CD4-positive, alpha-beta T cell treated with Interferon alpha-2 for 1 hour (primary cell): ENCODE measurements at regions not wholly inside any gene's neighbourhood (a gene's known extent, or its start where the extent isn't known, plus 50 kb on each side); places are given as distances from the start of the nearest gene placed in this dataset.
"Not testable (repeated sequence)": the region's sequence is repeated elsewhere in the genome, so short reads cannot be mapped to it uniquely, and the experiment has no call there.

ENCODE experiments used
- DNase-seq, 2 donors: peaks; one replicate each; pipeline ENCODE4 v3.0.0-alpha.2; 2020 to 2022

DNA sequence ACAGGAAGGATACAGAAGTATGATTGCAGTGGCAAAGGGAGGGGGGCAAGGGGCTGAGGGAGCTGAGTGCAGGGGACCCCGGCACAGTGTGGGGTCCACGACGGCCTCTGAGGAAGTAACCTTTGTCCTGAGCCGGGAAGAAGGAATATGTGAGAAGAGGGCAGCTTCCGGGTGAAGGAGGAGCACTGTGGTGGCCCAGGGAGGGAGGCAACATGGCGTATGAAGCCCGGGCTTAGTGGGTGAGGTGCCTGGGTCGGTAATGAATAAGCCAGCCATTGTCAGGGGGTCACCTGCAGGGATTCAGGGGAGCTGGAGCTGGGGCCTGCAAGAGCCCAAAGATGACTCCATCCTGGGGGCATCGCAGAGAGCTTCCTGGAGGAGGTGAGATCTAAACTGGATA is 200.4 kb downstream of the FOXD2 start:
- DNase-seq, result no peak

DNA sequence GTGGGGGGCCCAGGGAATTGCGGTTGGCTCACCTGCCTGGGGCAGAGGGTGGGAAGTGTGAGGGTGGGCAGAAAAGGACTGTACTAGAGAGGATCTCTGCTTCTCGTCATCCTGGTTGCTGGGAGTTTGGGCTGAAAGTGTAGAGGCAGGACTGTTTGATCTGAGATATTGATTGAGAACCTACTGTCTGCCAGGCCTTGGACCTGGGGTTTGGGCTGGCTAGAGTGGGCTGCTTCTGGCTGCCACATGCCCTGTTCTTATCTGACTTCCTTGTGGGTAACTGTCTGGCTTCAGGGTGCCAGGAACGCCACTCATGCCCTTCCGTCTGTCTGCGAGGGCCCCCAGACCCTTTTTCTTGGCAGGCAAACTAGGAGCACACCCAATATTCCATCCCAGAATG is 200.9 kb downstream of the FOXD2 start:
- no peak for DNase-seq

DNA sequence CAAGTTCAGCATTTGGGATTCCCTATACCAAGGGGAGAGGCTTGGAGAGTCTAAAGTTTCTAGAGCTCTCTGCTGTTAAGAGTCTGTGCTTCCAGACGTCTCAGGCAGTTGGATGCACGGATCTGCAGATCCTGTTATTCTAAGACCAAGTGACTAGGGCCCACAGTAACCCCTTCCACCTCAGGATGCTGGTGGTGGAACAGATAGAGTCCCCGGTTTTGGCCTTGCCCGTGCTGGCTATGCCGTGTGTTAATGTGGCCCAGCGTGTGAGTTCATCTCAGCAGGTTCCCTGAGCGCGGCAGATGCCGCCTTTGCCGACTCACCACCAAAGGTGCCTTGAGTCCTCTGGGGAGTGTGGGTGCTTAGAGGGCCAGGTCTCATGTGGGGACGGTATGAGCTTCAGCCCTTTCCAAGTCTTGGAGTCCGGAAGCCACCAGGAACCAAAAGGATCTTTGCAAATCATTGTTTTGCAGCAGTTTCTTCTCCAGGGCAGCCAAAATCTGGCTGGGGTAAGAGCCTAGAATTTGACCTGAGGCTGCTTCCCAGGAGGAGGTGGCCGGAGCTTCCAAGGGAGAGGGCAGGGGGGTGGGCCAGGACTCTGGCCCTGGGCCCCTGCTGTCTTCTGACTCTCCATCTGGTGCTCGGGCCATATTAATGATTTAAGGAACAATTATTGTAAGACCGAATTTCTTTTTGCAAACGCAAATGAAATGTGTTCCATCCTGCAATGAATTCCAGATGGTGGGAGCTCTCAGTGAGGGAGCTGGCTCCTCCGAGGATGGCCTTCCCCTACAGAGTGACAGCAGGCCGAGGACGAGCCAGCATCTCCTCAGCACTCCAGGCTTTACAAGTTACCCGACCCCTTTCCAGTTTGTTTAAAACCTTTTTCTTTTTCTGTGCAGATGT is 205.7 kb downstream of the FOXD2 start:
- no peak for DNase-seq

DNA sequence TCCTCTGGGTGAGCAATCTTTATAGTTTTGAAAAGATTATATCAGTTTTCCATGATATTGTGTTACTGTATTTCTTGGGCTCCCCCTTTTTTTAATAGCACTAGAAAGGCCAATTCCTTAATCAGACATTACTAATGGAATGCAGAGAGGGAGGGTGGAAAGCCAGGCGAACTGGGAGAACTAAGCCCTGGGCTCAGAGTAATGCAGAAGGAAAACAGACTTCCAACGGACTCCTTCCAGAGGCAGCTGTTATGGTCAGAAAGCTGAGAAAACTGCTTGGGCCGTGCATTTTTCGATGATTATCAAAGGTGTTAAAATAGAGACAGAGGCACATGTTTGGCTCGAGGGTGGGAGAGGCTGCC is 206.3 kb downstream of the FOXD2 start:
- DNase-seq, result no peak

DNA sequence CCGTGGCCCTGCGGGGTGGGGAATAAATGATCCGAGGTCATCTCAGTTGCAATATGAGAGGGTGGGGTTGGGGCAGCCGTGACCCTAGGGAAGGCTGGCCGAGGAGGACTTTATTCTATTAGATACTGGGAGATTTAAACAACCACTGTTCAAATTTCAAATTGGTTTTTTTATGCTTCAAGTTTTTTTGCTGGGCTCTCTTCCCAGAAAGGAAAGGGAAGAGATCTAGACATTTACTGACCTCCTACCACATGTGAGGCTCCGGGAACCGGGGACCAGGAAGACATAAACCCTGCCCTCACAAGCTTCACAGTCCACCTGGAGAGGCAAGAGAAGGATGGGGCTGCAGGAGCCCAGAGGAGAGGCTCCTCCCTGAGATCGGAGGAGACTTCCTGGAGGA is 207.3 kb downstream of the FOXD2 start:
- no peak for DNase-seq

DNA sequence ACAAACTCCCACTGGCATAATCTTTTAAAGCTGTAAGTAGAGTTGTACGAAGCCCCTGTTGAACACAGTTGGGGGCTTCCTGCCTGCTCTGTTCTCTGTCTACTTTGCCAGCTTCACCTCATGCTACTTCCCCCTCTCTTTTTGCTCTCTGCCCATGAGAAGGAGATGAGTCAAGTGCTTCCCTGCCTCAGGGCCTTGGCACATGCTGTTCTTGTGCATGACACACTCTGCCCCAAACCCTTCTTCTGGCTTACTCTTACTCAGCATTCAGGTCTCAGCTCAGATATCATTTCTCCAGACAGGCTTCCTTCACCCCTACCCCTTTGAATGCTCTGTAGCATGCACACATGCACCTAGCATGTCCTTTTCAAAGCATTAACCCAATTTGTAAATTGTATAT is 208.8 kb downstream of the FOXD2 start:
- DNase-seq, result no peak

DNA sequence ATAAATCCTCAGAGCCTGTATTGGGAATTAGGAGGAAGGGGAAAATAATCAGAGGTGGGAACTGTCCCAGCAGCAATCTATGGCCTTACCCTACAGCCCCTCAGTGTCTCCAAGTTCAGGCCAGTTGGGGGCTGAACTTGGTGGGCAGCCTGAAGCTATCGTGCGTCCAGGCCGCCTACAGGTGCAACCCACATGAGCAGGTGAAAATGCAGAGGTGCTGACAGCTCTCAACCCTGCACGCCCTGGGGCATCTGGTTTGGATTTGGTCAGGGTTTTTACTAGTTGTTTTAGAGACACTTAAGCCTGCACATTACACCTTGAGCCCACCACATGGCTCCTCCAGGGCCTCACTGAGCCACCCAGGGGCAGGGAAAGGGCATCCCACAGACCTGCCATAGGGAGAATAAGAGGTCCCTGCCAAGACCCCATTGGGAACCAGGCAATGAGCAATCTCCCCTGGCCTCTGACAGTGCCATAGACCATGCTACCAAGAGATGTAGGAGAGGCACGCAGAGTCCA is 209.5 kb downstream of the FOXD2 start:
- DNase-seq, result no peak

DNA sequence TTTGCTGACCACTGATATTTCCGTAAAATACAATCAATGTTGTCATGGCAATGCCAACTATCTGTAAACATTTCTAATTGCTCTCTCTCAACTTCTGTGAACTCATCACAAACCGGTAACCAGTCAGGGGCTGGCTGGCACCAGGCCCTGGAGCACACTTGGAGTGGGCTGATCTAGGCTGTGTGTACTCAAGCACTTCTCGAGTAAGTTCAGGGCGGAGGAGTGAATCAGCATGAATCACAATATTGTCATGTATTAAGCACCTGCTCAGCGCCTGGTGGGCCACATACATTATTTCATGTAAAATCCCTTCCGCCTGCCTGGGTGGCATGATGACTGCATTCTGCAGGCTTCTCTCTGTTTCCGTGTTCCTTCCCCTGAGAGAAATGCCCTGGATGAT is 212.4 kb downstream of the FOXD2 start:
- no peak for DNase-seq

DNA sequence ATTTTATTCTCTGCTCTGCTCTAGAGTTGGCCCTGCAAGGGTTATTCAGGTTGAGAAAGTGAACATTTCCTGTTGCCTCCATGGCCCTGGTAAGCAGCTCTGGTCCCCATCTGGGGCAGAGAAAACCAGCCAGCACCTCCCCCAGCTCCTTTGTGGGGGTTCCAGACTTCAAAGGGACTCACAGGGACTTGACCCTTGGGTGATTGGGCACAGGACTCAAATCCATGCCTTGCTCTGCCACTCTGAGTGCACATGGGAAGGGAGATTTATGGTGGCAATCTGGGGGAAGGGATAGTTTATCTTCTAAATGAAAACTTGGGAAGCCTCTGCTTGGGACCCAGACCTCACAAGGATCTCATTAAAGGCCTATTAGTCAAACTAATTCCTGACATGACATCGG is 212.8 kb downstream of the FOXD2 start:
- DNase-seq, result no peak

DNA sequence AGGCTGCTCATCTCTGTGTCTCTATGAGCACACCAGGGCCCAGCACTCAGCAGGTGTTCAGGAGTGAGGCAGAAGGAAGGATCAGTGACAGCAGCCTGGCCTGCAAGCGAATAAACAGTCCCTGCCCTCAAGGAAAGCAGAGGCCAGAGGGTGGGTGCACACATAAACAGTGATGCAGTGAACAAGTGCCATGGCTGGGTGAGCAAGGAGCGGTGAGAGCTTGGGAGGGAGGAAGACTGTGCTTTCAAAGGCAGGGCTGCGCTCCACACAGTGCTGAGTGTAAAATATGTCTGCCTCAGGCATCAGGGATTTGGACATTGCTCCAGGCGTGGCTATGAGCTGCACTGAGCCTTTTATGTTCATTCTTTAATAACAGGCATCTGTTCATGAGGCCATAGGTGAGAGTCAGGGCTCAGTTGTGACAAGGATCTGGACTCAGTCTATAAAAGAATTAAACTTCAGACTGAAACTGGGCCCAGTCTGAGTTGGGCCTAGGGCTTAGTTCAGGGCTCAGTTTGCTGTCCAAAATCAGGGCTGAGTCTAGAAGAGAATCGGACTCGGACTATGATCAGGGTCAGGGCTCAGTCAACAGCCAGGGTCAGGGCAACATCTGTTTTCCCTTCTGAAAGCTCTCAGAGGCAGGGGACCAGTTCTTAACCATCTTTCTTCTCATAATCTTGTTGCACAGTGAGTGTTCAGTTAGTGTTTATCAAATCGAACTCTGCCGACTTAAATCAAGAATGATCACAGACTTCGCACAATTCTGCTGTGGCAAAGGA is 213.7 kb downstream of the FOXD2 start:
- DNase-seq, result no peak

DNA sequence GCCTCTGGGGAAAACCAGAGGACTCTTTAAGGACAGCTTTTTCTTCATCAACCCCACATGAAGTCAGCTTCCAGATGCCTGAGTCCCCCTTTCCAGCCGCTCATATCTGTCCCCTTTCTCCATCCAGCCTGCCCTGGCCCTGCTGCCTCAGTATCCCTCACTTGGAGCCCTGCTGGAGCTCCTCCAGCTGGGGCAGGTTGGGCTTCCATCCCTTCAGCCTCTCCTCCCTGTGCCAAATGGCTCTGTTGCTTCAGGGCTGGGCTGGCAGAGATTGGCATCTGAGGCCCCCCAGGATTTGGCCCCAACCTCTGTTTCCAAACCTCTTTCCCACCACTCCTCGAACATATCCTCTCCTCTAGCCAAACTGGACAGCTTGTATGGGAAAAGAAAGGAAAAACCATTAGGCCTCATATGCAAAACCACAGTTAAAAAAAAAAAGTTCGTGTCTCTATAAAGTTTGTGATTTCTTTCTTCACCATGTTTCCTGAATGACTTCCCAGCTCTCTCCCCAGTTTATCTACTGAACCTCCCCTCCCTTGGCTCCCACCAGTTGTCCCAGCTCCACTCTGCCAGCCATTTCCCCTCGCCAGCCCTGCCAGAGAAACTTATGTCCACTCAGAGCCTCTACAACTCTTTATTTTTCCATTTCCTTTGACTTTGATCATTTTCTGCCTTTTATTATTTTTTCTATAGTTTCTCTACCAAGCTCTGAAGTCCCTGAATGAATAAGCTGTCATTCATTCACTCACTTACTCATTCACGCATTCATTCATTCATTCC is 217.9 kb downstream of the FOXD2 start:
- no peak for DNase-seq

DNA sequence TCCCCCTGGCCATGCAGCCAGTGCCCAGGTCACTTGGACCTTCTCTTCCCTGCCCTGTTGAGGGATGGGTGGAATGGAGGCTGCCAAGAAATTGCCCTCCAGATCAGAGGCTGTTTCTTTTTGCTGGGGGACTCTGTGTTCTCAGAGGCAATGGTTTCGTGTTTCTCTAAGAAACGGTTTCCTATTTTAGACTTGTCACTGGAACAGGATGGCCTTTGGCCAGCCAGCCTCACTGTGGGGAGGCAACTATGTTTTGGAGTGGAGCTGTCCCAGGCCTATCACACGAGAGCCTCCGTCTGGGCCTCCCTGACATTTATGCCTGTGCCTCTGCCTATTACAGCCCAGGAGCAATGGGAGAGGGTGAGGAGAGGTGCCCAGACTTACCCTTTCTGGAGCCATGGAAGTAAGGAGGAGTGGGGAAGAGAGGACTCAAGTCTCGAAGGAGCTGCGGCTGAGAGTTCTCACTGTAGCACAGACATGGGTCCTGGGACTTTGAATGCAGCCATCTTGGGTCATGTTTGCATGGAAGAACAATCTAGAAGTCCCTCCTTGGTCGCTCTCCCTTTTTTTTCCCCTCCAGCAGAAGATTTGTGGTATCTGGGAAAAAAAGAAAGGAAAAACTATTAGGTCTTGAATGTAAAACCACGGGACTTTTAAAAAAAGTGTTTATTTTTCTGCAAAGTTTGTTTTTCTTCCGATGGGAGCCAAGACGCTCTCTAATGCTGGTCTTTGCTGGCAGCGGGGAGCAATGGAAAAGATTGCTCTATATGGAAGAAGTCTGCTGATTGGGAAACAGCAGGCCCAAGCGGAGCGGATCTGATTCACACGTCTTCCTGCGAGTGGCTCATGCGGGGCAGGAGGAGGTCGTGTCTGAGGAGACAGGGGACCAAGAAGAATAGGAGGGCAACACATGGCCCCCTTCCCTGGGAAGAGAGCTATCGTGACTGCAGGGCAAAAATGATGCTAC is 219.2 kb downstream of the FOXD2 start:
- no peak for DNase-seq

DNA sequence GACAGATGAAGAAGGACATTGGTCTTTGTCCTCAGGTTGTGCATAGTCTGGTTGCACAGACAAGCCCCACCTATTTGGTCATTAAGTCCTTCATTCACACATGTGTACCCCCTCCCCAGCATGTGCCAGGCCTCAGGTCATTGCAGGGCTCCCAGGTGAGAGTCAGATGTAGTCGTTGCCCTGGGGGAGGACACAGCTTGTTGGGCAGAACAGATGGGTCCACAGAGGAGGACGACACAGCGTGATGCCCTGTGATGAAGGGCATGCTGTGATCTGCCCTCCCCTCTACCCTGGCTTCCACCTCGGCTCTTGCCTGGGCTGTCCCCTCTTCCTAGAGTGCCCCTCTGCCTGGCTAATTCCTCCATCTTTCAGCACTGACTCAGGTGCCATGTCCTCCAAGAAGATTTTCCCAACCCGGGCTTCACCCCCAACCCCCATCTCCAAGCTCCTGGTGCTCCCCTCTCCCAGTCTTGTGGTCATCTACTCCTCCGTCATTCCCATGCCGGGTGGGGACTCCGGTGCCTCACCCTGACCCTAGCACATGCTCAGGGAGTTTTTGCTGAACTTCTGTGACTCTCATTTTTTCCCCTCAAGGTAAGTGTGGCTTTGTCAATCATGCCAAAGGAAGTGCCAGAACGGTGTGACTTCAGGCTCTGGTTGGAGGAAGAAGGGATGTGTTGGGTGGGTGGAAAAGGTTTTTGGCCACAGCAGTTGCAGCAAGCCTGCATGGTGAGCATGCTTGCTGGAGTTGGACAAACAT is 220.5 kb downstream of the FOXD2 start:
- no peak for DNase-seq

DNA sequence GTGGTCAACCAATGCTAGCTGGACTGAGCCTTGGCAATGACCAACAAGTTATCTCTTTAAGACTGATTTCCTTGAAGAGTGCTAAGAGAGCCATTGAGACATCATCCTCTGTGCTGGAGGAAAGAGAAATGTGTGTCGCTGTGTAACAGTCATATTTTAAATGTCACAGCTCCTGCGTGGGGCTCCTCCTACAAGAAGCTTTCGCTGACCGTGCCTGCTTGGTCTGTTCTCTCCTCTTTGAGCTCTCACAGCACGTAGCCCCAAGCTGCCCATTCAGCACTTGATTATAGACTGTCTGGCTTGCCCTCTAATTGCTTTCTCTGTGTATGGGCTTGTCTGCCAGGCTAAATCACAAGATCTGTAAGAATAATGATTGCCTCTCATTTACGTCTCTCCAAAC is 221.3 kb downstream of the FOXD2 start:
- no peak for DNase-seq

DNA sequence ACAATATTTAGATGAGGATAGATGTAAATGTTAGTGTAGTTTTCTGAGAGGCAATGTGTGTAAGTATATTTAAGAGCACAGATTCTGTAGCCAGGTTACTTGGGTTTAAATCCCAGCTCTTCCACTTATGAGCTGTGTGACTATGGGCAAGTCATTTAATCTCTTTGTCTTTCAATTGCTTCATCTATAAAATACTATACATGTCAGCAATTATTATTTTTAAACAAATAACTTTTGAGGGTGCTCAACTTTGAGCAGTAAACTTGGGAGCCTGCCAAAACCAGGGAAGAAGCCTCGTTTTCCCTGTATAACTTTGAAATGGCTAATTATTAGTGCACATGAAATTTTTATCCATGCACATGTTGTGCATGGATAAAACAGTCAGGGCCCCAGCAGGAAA is 222.8 kb downstream of the FOXD2 start:
- DNase-seq, result no peak

DNA sequence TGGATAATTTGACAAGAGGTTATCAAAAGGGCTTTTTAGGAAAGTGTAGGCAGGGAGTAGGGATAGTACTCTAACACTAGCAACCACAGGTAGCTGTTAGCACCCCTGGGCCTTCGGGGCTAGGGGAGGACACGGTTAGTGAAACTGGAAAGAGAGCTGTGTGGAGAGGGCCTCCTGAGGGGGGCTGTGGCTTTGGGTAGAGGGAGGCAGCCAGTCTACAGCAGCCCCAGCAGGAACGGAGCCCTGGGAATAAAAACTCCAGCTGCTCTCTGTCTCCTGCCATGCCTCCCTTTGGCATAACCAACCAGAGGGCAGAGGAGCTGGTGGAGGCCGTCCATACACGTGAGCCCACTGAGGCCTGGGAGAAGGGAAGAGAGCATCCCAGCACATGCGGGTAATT is 223.2 kb downstream of the FOXD2 start:
- DNase-seq, result no peak

DNA sequence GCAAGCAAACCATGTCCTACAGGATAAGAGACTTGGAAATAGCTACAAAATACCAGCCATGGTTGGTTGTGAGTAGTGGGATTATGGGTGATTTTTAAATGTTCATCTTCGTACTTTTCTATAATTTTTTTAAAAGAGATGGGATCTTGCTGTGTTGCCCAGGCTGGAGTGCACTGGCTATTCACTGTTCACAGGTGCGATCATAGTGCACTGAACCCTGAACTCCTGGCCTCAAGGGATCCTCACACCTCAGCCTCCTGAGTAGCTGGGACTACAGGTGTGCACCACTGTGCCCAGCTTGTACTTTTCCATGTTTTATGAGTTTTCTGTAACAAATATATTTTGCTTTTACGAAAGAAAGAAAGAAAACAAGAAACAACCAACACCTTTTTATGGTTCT is 224.2 kb downstream of the FOXD2 start:
- DNase-seq, result no peak

DNA sequence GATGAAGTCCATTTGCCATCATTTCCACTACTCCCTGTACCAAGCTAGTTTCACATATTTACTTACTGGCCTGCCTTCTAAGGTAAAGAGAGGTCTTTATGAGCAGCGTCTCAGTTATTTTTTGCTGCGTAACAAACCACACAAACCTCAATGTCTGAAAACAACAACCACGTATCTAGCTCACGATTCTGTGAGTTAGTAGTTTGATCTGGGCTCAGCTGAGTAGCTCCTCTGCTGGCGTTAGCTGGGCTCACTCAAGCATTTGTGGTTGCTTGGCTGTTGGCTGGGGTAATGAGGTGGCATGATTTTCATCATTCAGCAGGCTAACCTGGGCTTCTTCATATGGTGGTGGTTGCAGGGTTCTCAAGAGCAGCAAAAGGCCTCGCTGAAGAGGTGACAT is 225.4 kb downstream of the FOXD2 start:
- no peak for DNase-seq

DNA sequence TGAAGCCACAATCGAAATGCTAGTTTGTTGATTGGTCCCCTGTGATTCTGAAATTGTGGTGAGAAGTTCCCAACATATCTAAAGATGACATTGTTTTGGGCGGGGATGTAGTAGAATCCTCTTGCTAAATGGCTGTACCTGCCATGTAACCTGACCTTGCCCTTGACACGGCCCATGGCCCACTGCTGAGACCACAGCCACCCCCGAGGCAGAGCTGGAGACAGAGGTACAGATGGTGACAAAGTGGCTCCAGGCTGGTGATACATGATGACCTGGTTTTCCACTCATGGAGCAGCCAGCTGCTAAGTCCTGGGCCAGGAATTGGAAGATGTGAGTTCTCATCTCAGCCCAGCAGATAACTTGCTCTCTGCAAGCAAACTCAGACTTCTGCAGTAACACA is 226.5 kb downstream of the FOXD2 start:
- DNase-seq, result no peak

DNA sequence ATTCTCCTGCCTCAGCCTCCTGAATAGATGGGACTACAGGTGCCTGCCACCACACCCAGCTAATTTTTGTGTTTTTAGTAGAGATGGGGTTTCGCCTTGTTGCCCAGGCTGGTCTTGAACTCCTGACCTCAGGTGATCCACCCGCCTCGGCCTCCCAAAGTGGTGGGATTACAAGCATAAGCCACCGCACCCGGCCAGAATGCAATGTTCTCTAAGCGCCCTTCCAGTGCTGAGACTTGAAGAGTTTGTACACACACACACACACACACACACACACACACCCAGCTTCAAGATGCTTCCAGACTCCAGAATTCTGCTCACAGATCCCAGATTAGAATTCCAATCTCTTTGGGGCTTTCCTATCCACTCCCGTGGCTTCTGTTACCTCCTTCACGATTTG is 227.1 kb downstream of the FOXD2 start:
- not testable (repeated sequence) for DNase-seq

DNA sequence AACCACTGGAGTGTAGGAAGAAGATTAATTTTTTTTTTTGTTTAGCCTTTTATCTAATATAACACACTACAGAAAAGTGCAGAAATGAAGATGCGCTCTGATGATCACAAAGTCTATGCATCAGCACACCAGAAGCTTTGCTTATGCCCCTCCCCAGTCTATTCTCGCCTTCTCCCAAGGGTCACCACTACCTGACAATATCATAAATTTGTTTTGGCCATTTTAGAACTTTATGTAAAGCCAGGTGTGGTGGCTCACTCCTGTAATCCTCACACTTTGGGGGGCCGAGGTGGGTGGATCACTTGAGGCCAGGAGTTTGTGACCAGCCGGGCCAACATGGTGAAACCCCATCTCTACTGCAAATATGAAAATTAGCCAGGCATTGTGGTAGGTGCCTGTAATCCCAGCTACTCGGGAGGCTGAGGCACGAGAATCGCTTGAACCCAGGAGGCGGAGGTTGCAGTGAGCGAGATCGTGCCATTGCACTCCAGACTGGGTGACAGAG is 231.3 kb downstream of the FOXD2 start:
- no peak for DNase-seq
